GM12878 (cell line): ENCODE measurements at regions not wholly inside any gene's neighbourhood (a gene's known extent, or its start where the extent isn't known, plus 50 kb on each side); places are given as distances from the start of the nearest gene placed in this dataset.

Source experiments
- ATAC-seq: fragments of 200-7000 bp; cut with Tn5 transposase; 3 replicates; pipeline ENCODE4 v1.9.1; 2020; ENCODE audit warnings: mild to moderate bottlenecking, moderate library complexity
- BruUV-seq: library from RNA; stranded (reverse); fragments of 400-500 nt; replicated peaks from 2 replicates; lab custom pipeline; 2021; lab: Mats Ljungman, UMichigan
- CTCF ChIA-PET: fragments of 300-600 bp; sonication (Branson Sonifier 250); formaldehyde crosslinking; extraction: SDS; loops from one replicate; lab custom pipeline; 2021; ENCODE audit warnings: inconsistent platforms; lab: Yijun Ruan, JAX
- POLR2A ChIA-PET: fragments of 350-600 bp; formaldehyde crosslinking; extraction: SDS; loops from one replicate; lab custom pipeline; 2021; ENCODE audit warnings: inconsistent platforms; lab: Charles Lee
- RAD21 ChIA-PET: fragments of 300-600 bp; sonication (Branson Sonifier 250); formaldehyde crosslinking; loops from one replicate; lab custom pipeline; 2023; ENCODE audit warnings: antibody characterized with exemption; ENCODE audit not compliant: unreplicated experiment; lab: Charles Lee
- SMC1A ChIA-PET: fragments of 300-600 bp; sonication (Branson Sonifier 250); formaldehyde crosslinking; loops from one replicate; lab custom pipeline; 2023; ENCODE audit not compliant: unreplicated experiment, uncharacterized antibody; lab: Charles Lee
- DNase-seq: peaks from one replicate; pipeline ENCODE4 v3.0.0-alpha.2; 2011; ENCODE audit warnings: low read depth, low spot score
- FAIRE-seq: peaks from 3 replicates; lab custom pipeline; 2011; peaks lifted over from hg19 to GRCh38; lab: Jason Lieb, UNC
- H2AFZ ChIP-seq: 2 replicates; pipeline ENCODE4 v1.6.0; 2011; ENCODE audit warnings: low read depth, low read length, control low read depth; ENCODE audit not compliant: control insufficient read depth
- H3K27ac ChIP-seq: 2 replicates; pipeline ENCODE4 v1.5.1; 2011; ENCODE audit warnings: control low read depth; ENCODE audit not compliant: control insufficient read depth, insufficient read depth
- H3K27me3 ChIP-seq, 2 experiments: replicated peaks in 1 of 2; 2 replicates each; pipeline versions ENCODE4 v1.6.0 to v1.6.1; 2011; ENCODE audit warnings: low read length in 1 of 2; ENCODE audit not compliant: control insufficient read depth in 2 of 2, insufficient read depth in 2 of 2
- H3K36me3 ChIP-seq, 2 experiments: 2 replicates each; pipeline ENCODE4 v1.5.1; 2011; ENCODE audit warnings: low read length in 1 of 2; ENCODE audit not compliant: control insufficient read depth in 2 of 2, insufficient read depth in 2 of 2
- H3K4me1 ChIP-seq: 2 replicates; pipeline ENCODE4 v1.6.1; 2011; ENCODE audit warnings: mild to moderate bottlenecking, low read length, moderate library complexity, mixed read lengths; ENCODE audit not compliant: control insufficient read depth, insufficient read depth
- H3K4me2 ChIP-seq: 2 replicates; pipeline ENCODE4 v1.6.0; 2011; ENCODE audit warnings: control low read depth; ENCODE audit not compliant: control insufficient read depth, insufficient read depth
- H3K4me3 ChIP-seq: fragments of 200-600 bp; sonication (generic); 2 replicates; pipeline ENCODE4 v1.5.1; 2016
- H3K79me2 ChIP-seq: 2 replicates; pipeline ENCODE4 v1.6.0; 2011; ENCODE audit warnings: low read length; ENCODE audit not compliant: control insufficient read depth, insufficient read depth
- H3K9ac ChIP-seq: 2 replicates; pipeline ENCODE4 v1.8.0; 2011; ENCODE audit warnings: low read length, control low read depth, mixed read lengths; ENCODE audit not compliant: control insufficient read depth, insufficient read depth
- H3K9me3 ChIP-seq: replicated peaks from 3 replicates; pipeline ENCODE4 v1.5.1; 2011; ENCODE audit warnings: mild to moderate bottlenecking, low read length; ENCODE audit not compliant: control insufficient read depth, insufficient read depth
- H4K20me1 ChIP-seq: 2 replicates; pipeline ENCODE4 v1.6.0; 2011; ENCODE audit not compliant: control insufficient read depth, insufficient read depth
- BACH1 ChIP-seq: fragments of 450-650 bp; IDR thresholded peaks from 2 replicates; pipeline ENCODE4 v1.6.1; 2017; ENCODE audit warnings: mild to moderate bottlenecking, borderline replicate concordance
- BHLHE40 ChIP-seq, 2 experiments: fragments of 450-650 bp in 1 of 2; IDR thresholded peaks; 2 replicates each; pipeline ENCODE4 v1.6.1; 2011 to 2017; ENCODE audit warnings: low read depth in 2 of 2, borderline replicate concordance in 1 of 2, improper control_type of control experiment in 1 of 2, low read length in 1 of 2, mild to moderate bottlenecking in 1 of 2
- CHD1 ChIP-seq: IDR thresholded peaks from 2 replicates; pipeline ENCODE4 v1.6.1; 2012; ENCODE audit warnings: low read depth, low read length, improper control_type of control experiment
- CHD4 ChIP-seq: fragments of 200-600 bp; sonication (generic); IDR thresholded peaks from 2 replicates; pipeline ENCODE4 v1.6.1; 2016; ENCODE audit warnings: mild to moderate bottlenecking
- E4F1 ChIP-seq: fragments of 450-650 bp; IDR thresholded peaks from 2 replicates; pipeline ENCODE4 v1.6.1; 2018; ENCODE audit warnings: borderline replicate concordance, mild to moderate bottlenecking; ENCODE audit not compliant: partially characterized antibody
- EZH2 ChIP-seq: IDR thresholded peaks from 2 replicates; pipeline ENCODE4 v1.6.1; 2012; ENCODE audit warnings: low read depth, mild to moderate bottlenecking, control low read depth, inconsistent platforms, low read length, borderline replicate concordance; ENCODE audit not compliant: control insufficient read depth
- MAX ChIP-seq: IDR thresholded peaks from 2 replicates; pipeline ENCODE4 v1.6.1; 2012; ENCODE audit warnings: low read depth, low read length, improper control_type of control experiment
- MTA2 ChIP-seq: fragments of 450-650 bp; IDR thresholded peaks from 2 replicates; pipeline ENCODE4 v1.6.1; 2016; ENCODE audit warnings: low read depth, mild to moderate bottlenecking, moderate library complexity
- MXI1 ChIP-seq: fragments of 150-350 bp; IDR thresholded peaks from 2 replicates; pipeline ENCODE4 v1.6.1; 2011; ENCODE audit warnings: low read depth, mild to moderate bottlenecking, inconsistent platforms, low read length, improper control_type of control experiment
- MYB ChIP-seq: fragments of 150-350 bp; IDR thresholded peaks from 2 replicates; pipeline ENCODE4 v1.6.1; 2014; ENCODE audit warnings: mild to moderate bottlenecking, low read depth, low read length, borderline replicate concordance
- PBX3 ChIP-seq: IDR thresholded peaks from 2 replicates; pipeline ENCODE4 v1.6.1; 2011; ENCODE audit warnings: mild to moderate bottlenecking, low read depth, low read length, moderate library complexity; ENCODE audit not compliant: insufficient replicate concordance
- RCOR1 ChIP-seq: conservative IDR thresholded peaks from 2 replicates; pipeline ENCODE4 v1.6.1; 2012; ENCODE audit warnings: low read depth, low read length, improper control_type of control experiment
- SPI1 ChIP-seq: IDR thresholded peaks from 2 replicates; pipeline ENCODE4 v1.6.1; 2011; ENCODE audit warnings: low read depth, mild to moderate bottlenecking, low read length, moderate library complexity, borderline replicate concordance; ENCODE audit not compliant: insufficient read depth
- TBL1XR1 ChIP-seq: IDR thresholded peaks from 2 replicates; pipeline ENCODE4 v1.6.1; 2012; ENCODE audit warnings: low read depth, low read length, improper control_type of control experiment
- TCF3 ChIP-seq: IDR thresholded peaks from 2 replicates; pipeline ENCODE4 v1.6.1; 2012; ENCODE audit warnings: low read depth, mild to moderate bottlenecking, low read length, borderline replicate concordance; ENCODE audit not compliant: insufficient read depth
- USF2 ChIP-seq: IDR thresholded peaks from 2 replicates; pipeline ENCODE4 v1.6.1; 2011; ENCODE audit warnings: low read depth, low read length, improper control_type of control experiment, borderline replicate concordance
- ZBTB33 ChIP-seq: fragments of 450-650 bp; IDR thresholded peaks from 2 replicates; pipeline ENCODE4 v1.6.1; 2017; ENCODE audit warnings: mild to moderate bottlenecking
- ZNF384 ChIP-seq: IDR thresholded peaks from 2 replicates; pipeline ENCODE4 v1.6.1; 2012; ENCODE audit warnings: low read depth, mild to moderate bottlenecking, low read length, improper control_type of control experiment, borderline replicate concordance
- WGBS: methylation state at CpG from one replicate; pipeline ENCODE4 v1.1.6; 2016; ENCODE audit warnings: low lambda C conversion rate; ENCODE audit not compliant: insufficient replicate concordance, insufficient coverage; ENCODE audit errors: missing lambda C conversion rate; 5-methylcytosine and 5-hydroxymethylcytosine counted together
- in situ Hi-C: fragments of 300-500 bp; cut with MboI; formaldehyde crosslinking; loops from 9 replicates; pipeline ENCODE4 v1.14.3; 2018; ENCODE audit warnings: mixed read lengths
- intact Hi-C: fragments of 100-400 bp; cut with micrococcal nuclease; formaldehyde crosslinking; loops from one replicate; pipeline ENCODE4 v1.14.2; 2022; ENCODE audit not compliant: unreplicated experiment

GRCh38 chr2:146244131-146244530, 1600.7 kb upstream of the ACVR2A start:
- ChIA-PET CTCF (interaction anchor here (0.5 to 1.6 kb wide), 4 partner anchors 10 to 265 kb away, joined by 3 to 10 read pairs (median 4); no protein-coding TSS in a partner anchor), RAD21 (interaction anchor here (1.5 to 1.6 kb wide), 2 partner anchors 8 to 18 kb away, joined by 4 read pairs; no protein-coding TSS in a partner anchor)
- BruUV-seq: no TSS peak
- TF ChIP-seq ZNF384 (no peak), RCOR1 (no peak), EZH2 (no peak), ZBTB33 (no peak), MYB (no peak), MXI1 (no peak), PBX3 (no peak), E4F1 (no peak), TCF3 (no peak), BHLHE40 (IDR thresholded peaks at IDR 0.05; ENCODE audit: borderline replicate concordance in 1 of 2, low read depth in 2 of 2, low read length in 1 of 2) (no peak), BACH1 (no peak), TBL1XR1 (no peak), USF2 (no peak), MAX (no peak), MTA2 (no peak), CHD4 (no peak), SPI1 (no peak), CHD1 (no peak)

More at GRCh38 chr2:146244131-146244530, 1600.7 kb upstream of the ACVR2A start:
- no peak overlapping the region for H3K9ac ChIP-seq
- ChIA-PET POLR2A (no interaction called here), SMC1A (interaction anchor here (0.6 to 1.8 kb wide), 7 partner anchors 9 to 334 kb away, joined by 3 to 6 read pairs (median 3); no protein-coding TSS in a partner anchor)
- FAIRE-seq (no peak), ATAC-seq (no peak), DNase-seq (no peak)
- no peaks in the 10 kb centered on the region for H3K9me3 ChIP-seq
- H4K20me1 ChIP-seq: no peaks in the 10 kb centered on the region
- H3K4me3 ChIP-seq: no peak overlapping the region
- H3K79me2 ChIP-seq: no peaks in the 10 kb centered on the region
- no peaks in the 10 kb centered on the region for H3K36me3 ChIP-seq
- intact Hi-C loops: no loop called here
- H3K4me2 ChIP-seq: no peak overlapping the region
- WGBS: 6% methylated on average over 2 of the region's 2 CpGs
- no peak overlapping the region for H2AFZ ChIP-seq
- H3K4me1 ChIP-seq: no peaks in the 10 kb centered on the region
- no peak overlapping the region for H3K27ac ChIP-seq
- in situ Hi-C loops: no loop called here
- H3K27me3 ChIP-seq: no peaks in the 10 kb centered on the region
